A549 (cell line): ENCODE measurements at regions not wholly inside any gene's neighbourhood (a gene's known extent, or its start where the extent isn't known, plus 50 kb on each side); places are given as distances from the start of the nearest gene placed in this dataset.

Experiments used
- CEBPB ChIP-seq, 2 experiments: fragments of >200 bp in 1 of 2; sonication (Bioruptor Twin) in 1 of 2; formaldehyde crosslinking in 1 of 2; IDR thresholded peaks; 2 replicates each; pipeline ENCODE4 v1.6.1; 2012 to 2016
- POLR2AphosphoS2 ChIP-seq: conservative IDR thresholded peaks from 2 replicates; pipeline ENCODE4 v1.6.1; 2012; ENCODE audit warnings: low read length, improper control_type of control experiment, inconsistent platforms
- RARB ChIP-seq: fragments of 250-450 bp; sonication (Bioruptor Pico); IDR thresholded peaks from 2 replicates; pipeline ENCODE4 v1.8.0; 2021; ENCODE audit warnings: mild to moderate bottlenecking, moderate library complexity
- ZC3H11A ChIP-seq: fragments of 450-650 bp; IDR thresholded peaks from 2 replicates; pipeline ENCODE4 v1.6.1; 2014; ENCODE audit warnings: antibody characterized with exemption, mild to moderate bottlenecking
- TF ChIP-seq, protein P1 (sequence below): fragments of >200 bp; sonication (Bioruptor Twin); formaldehyde crosslinking; IDR thresholded peaks from 3 replicates; pipeline ENCODE4 v1.5.1; 2016
- TF ChIP-seq, protein P2 (sequence below): fragments of 200-600 bp; sonication (generic); IDR thresholded peaks from 2 replicates; pipeline ENCODE4 v1.6.1; 2016; ENCODE audit warnings: antibody characterized with exemption, mild to moderate bottlenecking, moderate library complexity

DNA sequence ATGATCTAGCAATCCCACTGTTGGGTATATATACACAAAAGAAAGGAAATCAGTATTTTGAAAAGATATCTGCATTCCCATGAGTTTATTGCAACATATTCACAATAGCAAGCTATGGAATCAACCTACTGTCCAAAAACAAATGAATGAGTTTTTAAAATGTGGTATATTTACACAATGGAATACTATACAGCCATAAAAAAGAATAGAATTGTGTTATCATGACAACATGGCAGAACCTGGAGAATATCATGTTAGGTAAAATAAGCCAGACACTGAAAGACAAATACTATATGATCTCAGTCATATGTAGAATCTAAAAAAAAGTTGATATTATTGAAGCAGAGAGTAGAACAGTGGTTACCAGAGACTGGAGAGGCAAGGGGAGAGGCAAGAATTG, 732.6 kb downstream of the MCTP2 start:
- TF ChIP-seq, protein P1, sequence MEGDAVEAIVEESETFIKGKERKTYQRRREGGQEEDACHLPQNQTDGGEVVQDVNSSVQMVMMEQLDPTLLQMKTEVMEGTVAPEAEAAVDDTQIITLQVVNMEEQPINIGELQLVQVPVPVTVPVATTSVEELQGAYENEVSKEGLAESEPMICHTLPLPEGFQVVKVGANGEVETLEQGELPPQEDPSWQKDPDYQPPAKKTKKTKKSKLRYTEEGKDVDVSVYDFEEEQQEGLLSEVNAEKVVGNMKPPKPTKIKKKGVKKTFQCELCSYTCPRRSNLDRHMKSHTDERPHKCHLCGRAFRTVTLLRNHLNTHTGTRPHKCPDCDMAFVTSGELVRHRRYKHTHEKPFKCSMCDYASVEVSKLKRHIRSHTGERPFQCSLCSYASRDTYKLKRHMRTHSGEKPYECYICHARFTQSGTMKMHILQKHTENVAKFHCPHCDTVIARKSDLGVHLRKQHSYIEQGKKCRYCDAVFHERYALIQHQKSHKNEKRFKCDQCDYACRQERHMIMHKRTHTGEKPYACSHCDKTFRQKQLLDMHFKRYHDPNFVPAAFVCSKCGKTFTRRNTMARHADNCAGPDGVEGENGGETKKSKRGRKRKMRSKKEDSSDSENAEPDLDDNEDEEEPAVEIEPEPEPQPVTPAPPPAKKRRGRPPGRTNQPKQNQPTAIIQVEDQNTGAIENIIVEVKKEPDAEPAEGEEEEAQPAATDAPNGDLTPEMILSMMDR: no peak
- TF ChIP-seq, protein P2, sequence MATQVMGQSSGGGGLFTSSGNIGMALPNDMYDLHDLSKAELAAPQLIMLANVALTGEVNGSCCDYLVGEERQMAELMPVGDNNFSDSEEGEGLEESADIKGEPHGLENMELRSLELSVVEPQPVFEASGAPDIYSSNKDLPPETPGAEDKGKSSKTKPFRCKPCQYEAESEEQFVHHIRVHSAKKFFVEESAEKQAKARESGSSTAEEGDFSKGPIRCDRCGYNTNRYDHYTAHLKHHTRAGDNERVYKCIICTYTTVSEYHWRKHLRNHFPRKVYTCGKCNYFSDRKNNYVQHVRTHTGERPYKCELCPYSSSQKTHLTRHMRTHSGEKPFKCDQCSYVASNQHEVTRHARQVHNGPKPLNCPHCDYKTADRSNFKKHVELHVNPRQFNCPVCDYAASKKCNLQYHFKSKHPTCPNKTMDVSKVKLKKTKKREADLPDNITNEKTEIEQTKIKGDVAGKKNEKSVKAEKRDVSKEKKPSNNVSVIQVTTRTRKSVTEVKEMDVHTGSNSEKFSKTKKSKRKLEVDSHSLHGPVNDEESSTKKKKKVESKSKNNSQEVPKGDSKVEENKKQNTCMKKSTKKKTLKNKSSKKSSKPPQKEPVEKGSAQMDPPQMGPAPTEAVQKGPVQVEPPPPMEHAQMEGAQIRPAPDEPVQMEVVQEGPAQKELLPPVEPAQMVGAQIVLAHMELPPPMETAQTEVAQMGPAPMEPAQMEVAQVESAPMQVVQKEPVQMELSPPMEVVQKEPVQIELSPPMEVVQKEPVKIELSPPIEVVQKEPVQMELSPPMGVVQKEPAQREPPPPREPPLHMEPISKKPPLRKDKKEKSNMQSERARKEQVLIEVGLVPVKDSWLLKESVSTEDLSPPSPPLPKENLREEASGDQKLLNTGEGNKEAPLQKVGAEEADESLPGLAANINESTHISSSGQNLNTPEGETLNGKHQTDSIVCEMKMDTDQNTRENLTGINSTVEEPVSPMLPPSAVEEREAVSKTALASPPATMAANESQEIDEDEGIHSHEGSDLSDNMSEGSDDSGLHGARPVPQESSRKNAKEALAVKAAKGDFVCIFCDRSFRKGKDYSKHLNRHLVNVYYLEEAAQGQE: no peak
- TF ChIP-seq POLR2AphosphoS2 (no peak), RARB (no peak), CEBPB (IDR thresholded peaks at IDR 0.05) (no peak), ZC3H11A (no peak)
